B cell (primary cell): ENCODE measurements at regions not wholly inside any gene's neighbourhood (a gene's known extent, or its start where the extent isn't known, plus 50 kb on each side); places are given as distances from the start of the nearest gene placed in this dataset.

ENCODE experiments used
- ATAC-seq: fragments of 200-7000 bp; cut with Tn5 transposase; one replicate; pipeline ENCODE4 v1.10.0; 2021; ENCODE audit warnings: low read depth, mild to moderate bottlenecking, moderate number of reproducible peaks, moderate library complexity
- CTCF ChIA-PET: fragments of 350-600 bp; sonication (Branson Sonifier 250); formaldehyde crosslinking; loops from one replicate; lab custom pipeline; 2021; ENCODE audit warnings: antibody characterized with exemption, inconsistent platforms; lab: Charles Lee
- POLR2A ChIA-PET: fragments of 350-600 bp; sonication (Branson Sonifier 250); formaldehyde crosslinking; loops from one replicate; lab custom pipeline; 2021; ENCODE audit warnings: antibody characterized with exemption; lab: Charles Lee
- DNase-seq: peaks from one replicate; pipeline ENCODE4 v3.0.0; 2013
- H2AFZ ChIP-seq: 2 replicates; pipeline ENCODE4 v1.6.1; 2012; ENCODE audit warnings: mild to moderate bottlenecking, low read depth, low read length; ENCODE audit not compliant: insufficient read depth, poor library complexity, severe bottlenecking
- H3K27ac ChIP-seq, 2 donors: 1 replicate in 1 of 2; 2 replicates in 1 of 2; pipeline ENCODE4 v1.5.1; 2012 to 2013; ENCODE audit warnings: low read length in 2 of 2, mild to moderate bottlenecking in 2 of 2, moderate library complexity in 1 of 2
- H3K27me3 ChIP-seq, 4 experiments: fragments of 200-600 bp in 1 of 4; sonication (generic) in 1 of 4; replicated peaks in 1 of 4; 1 replicate in 2 of 4; 2 replicates in 2 of 4; pipeline versions ENCODE4 v1.6.1 to v1.7.0; 2013 to 2016; ENCODE audit warnings: low read length in 3 of 4, mild to moderate bottlenecking in 2 of 4, mixed read lengths in 1 of 4, moderate library complexity in 1 of 4; ENCODE audit not compliant: insufficient read depth in 4 of 4, control insufficient read depth in 3 of 4; ENCODE audit errors: control extremely low read depth in 1 of 4
- H3K36me3 ChIP-seq, 2 experiments: replicated peaks in 1 of 2; 1 replicate in 1 of 2; 2 replicates in 1 of 2; pipeline versions ENCODE4 v1.6.1 to v1.7.1; 2013; ENCODE audit warnings: low read length in 1 of 2; ENCODE audit not compliant: insufficient read depth in 2 of 2, control insufficient read depth in 1 of 2; ENCODE audit errors: control extremely low read depth in 1 of 2, extremely low read depth in 1 of 2
- H3K4me1 ChIP-seq, 2 donors: fragments of 200-600 bp in 1 of 2; sonication (generic) in 1 of 2; 1 replicate in 1 of 2; 2 replicates in 1 of 2; pipeline versions ENCODE4 v1.5.1 to v1.6.1; 2013 to 2017; ENCODE audit warnings: low read length in 2 of 2; ENCODE audit not compliant: control insufficient read depth in 2 of 2, insufficient read depth in 2 of 2
- H3K4me2 ChIP-seq: replicated peaks from 2 replicates; pipeline ENCODE3; 2012; ENCODE audit warnings: mild to moderate bottlenecking, low read depth, low read length; ENCODE audit not compliant: poor library complexity, severe bottlenecking
- H3K4me3 ChIP-seq, 5 experiments: fragments of 200-600 bp in 1 of 5; sonication (generic) in 1 of 5; 1 replicate in 3 of 5; 2 replicates in 2 of 5; pipeline versions ENCODE4 v1.5.1 to v1.7.0; 2011 to 2016; ENCODE audit warnings: low read length in 4 of 5, mild to moderate bottlenecking in 4 of 5, low read depth in 2 of 5, control low read depth in 1 of 5, moderate library complexity in 1 of 5; ENCODE audit not compliant: insufficient read depth in 1 of 5; ENCODE audit errors: control extremely low read depth in 1 of 5, extremely low read depth in 1 of 5
- H3K79me2 ChIP-seq: fragments of 200-600 bp; sonication (generic); one replicate; pipeline ENCODE4 v1.6.0; 2016; ENCODE audit warnings: low read length; ENCODE audit not compliant: control insufficient read depth, insufficient read depth
- H3K9ac ChIP-seq: fragments of 200-600 bp; sonication (generic); 2 replicates; pipeline ENCODE4 v1.6.1; 2017; ENCODE audit warnings: mild to moderate bottlenecking, low read length, moderate library complexity
- H3K9me3 ChIP-seq, 3 donors: one replicate each; pipeline versions ENCODE4 v1.6.1 to v1.7.1; 2013; ENCODE audit warnings: low read length in 2 of 3; ENCODE audit not compliant: control insufficient read depth in 2 of 3, insufficient read depth in 1 of 3; ENCODE audit errors: control extremely low read depth in 1 of 3
- H4K20me1 ChIP-seq: 2 replicates; pipeline ENCODE4 v1.6.0; 2012; ENCODE audit warnings: mild to moderate bottlenecking, low read length; ENCODE audit not compliant: insufficient read depth, control insufficient read depth, poor library complexity, severe bottlenecking
- H3K27ac Mint-ChIP-seq: one replicate; pipeline ENCODE4 v1.8.0; 2021; ENCODE audit warnings: mixed read lengths
- H3K27me3 Mint-ChIP-seq: one replicate; pipeline ENCODE4 v1.8.0; 2021; ENCODE audit warnings: mixed read lengths
- H3K4me1 Mint-ChIP-seq: one replicate; pipeline ENCODE4 v1.8.0; 2021; ENCODE audit warnings: mixed read lengths
- H3K4me3 Mint-ChIP-seq: one replicate; pipeline ENCODE4 v1.8.0; 2021; ENCODE audit warnings: mixed read lengths
- H3K9me3 Mint-ChIP-seq: one replicate; pipeline ENCODE4 v1.8.0; 2022; ENCODE audit warnings: mixed read lengths; ENCODE audit not compliant: insufficient read depth
- EZH2 ChIP-seq: IDR thresholded peaks from 2 replicates; pipeline ENCODE4 v1.6.1; 2012; ENCODE audit warnings: borderline replicate concordance, low read depth, mild to moderate bottlenecking, moderate library complexity, low read length; ENCODE audit not compliant: insufficient read depth, poor library complexity, severe bottlenecking
- WGBS: methylation state at CpG from one replicate; pipeline ENCODE4 v1.1.5; 2013; ENCODE audit warnings: missing lambda C conversion rate; ENCODE audit not compliant: insufficient coverage; 5-methylcytosine and 5-hydroxymethylcytosine counted together
- intact Hi-C: fragments of 100-400 bp; cut with micrococcal nuclease; formaldehyde crosslinking; loops from one replicate; pipeline ENCODE4 v1.10.0; 2022
- TF ChIP-seq, protein P1 (sequence below): fragments of 200-600 bp; IDR thresholded peaks from one replicate; pipeline ENCODE4 v1.8.0; 2022; ENCODE audit warnings: antibody characterized with exemption, mild to moderate bottlenecking

DNA sequence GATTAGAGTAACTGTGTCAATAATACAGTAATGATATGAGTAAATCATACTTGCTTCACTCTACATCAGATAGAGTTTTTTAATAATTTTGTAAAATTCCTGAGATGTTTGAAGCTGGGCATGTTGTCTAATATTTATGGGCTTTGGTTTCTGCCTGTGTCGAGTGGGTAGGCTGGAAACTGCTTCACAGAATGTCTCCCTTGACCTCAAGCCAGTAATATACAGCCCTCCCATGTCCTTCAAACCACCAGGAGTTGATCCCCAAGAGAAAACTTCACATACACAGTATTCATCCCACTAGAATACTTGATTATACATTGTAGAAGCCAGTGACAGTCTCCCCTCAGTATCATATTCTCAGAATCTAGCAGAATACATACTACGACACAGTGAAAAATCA is 284.8 kb upstream of the TENM3 start:
- TF ChIP-seq, protein P1, sequence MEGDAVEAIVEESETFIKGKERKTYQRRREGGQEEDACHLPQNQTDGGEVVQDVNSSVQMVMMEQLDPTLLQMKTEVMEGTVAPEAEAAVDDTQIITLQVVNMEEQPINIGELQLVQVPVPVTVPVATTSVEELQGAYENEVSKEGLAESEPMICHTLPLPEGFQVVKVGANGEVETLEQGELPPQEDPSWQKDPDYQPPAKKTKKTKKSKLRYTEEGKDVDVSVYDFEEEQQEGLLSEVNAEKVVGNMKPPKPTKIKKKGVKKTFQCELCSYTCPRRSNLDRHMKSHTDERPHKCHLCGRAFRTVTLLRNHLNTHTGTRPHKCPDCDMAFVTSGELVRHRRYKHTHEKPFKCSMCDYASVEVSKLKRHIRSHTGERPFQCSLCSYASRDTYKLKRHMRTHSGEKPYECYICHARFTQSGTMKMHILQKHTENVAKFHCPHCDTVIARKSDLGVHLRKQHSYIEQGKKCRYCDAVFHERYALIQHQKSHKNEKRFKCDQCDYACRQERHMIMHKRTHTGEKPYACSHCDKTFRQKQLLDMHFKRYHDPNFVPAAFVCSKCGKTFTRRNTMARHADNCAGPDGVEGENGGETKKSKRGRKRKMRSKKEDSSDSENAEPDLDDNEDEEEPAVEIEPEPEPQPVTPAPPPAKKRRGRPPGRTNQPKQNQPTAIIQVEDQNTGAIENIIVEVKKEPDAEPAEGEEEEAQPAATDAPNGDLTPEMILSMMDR, result no peak
- TF ChIP-seq EZH2, result no peak
- no peaks in the 10 kb centered on the region for H3K4me1 ChIP-seq
- H3K27ac ChIP-seq, result no peak overlapping the region
- H3K36me3 ChIP-seq, result no peaks in the 10 kb centered on the region
- no peaks in the 10 kb centered on the region for H3K9me3 Mint-ChIP-seq
- no peak overlapping the region for H2AFZ ChIP-seq
- no peaks in the 10 kb centered on the region for H4K20me1 ChIP-seq
- no peak overlapping the region for H3K27ac Mint-ChIP-seq
- intact Hi-C loops, result no loop called here
- no peak overlapping the region for H3K4me2 ChIP-seq
- DNase-seq (no peak), ATAC-seq (no peak)
- no peak overlapping the region for H3K9ac ChIP-seq
- no peak overlapping the region for H3K4me3 ChIP-seq
- CTCF ChIA-PET, result no interaction called here
- no peaks in the 10 kb centered on the region for H3K27me3 ChIP-seq
- no peaks in the 10 kb centered on the region for H3K4me1 Mint-ChIP-seq
- no peaks in the 10 kb centered on the region for H3K27me3 Mint-ChIP-seq
- H3K4me3 Mint-ChIP-seq, result no peak overlapping the region
- POLR2A ChIA-PET, result no interaction called here
- no CpG with 5 or more reads among the region's 2 CpGs for WGBS
- peaks cover 0 to 1% (median 0%) of the 10 kb centered on the region in 3 donors for H3K9me3 ChIP-seq
- H3K79me2 ChIP-seq, result no peaks in the 10 kb centered on the region

DNA sequence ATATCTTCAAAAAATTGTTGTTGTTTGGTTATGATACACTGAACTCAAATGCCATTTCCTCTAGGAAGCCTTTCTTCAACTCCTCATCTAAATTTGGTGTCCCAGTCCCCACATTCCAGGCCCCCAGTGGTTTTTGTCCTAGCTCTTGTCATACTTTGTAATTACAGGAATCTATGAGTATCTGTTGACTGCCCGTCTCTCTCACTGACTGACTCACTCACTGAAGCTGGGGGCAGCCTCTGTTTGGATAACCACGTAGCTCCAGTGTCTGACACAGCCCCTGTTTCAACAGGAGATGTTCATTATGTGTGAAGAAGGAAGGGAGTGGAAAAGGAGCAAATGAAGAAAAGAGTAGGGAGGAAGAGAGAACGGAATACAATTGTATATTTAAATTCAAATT is 284.1 kb upstream of the TENM3 start:
- Histone ChIP-seq H3K27ac (no peak overlapping the region), H3K27me3 (no peaks in the 10 kb centered on the region), H3K4me3 (no peak overlapping the region), H4K20me1 (no peaks in the 10 kb centered on the region), H3K79me2 (no peaks in the 10 kb centered on the region), H3K9ac (no peak overlapping the region), H3K9me3 (peaks cover 0 to 1% (median 0%) of the 10 kb centered on the region in 3 donors), H3K36me3 (no peaks in the 10 kb centered on the region), H3K4me1 (no peaks in the 10 kb centered on the region), H3K4me2 (no peak overlapping the region), H2AFZ (no peak overlapping the region)
- no peaks in the 10 kb centered on the region for H3K4me1 Mint-ChIP-seq
- no peaks in the 10 kb centered on the region for H3K27me3 Mint-ChIP-seq
- intact Hi-C loops, result no loop called here
- no peak overlapping the region for H3K4me3 Mint-ChIP-seq
- ChIA-PET CTCF (no interaction called here), POLR2A (no interaction called here)
- H3K9me3 Mint-ChIP-seq, result no peaks in the 10 kb centered on the region
- no CpG with 5 or more reads among the region's 3 CpGs for WGBS
- no peak overlapping the region for H3K27ac Mint-ChIP-seq
- ATAC-seq (no peak), DNase-seq (no peak)
- no peak for TF ChIP-seq EZH2
- TF ChIP-seq, protein P1, result no peak
